ENCODE measurements at regions not wholly inside any gene's neighbourhood (a gene's known extent, or its start where the extent isn't known, plus 50 kb on each side); places are given as distances from the start of the nearest gene placed in this dataset.

- TF ChIP-seq SMARCE1 (IDR thresholded peaks at IDR 0.05; ENCODE audit: borderline replicate concordance) (no peak), ZNF407 (CRISPR knock-in tag; IDR thresholded peaks at IDR 0.05; ENCODE audit: not compliant biosample characterization) (no peak), ZBTB46 (CRISPR knock-in tag; IDR thresholded peaks at IDR 0.05; ENCODE audit: borderline replicate concordance) (no peak), HDAC6 (IDR thresholded peaks at IDR 0.05; ENCODE audit: low read depth, low read length) (no peak)
Observed at GRCh38 chr2:217127744-217128143, 267.9 kb upstream of the TNP1 start (continued).
